K562 (cell line): ENCODE measurements at regions not wholly inside any gene's neighbourhood (a gene's known extent, or its start where the extent isn't known, plus 50 kb on each side); places are given as distances from the start of the nearest gene placed in this dataset.
"Not testable (repeated sequence)": the region's sequence is repeated elsewhere in the genome, so short reads cannot be mapped to it uniquely, and the experiment has no call there.

Experiments used
- ATAC-seq: fragments of 200-7000 bp; cut with Tn5 transposase; 3 replicates; pipeline ENCODE4 v1.9.1; 2020; ENCODE audit warnings: moderate library complexity
- BruUV-seq: library from RNA; stranded (reverse); fragments of 400-500 nt; replicated peaks from 2 replicates; lab custom pipeline; 2021; lab: Mats Ljungman, UMichigan
- CTCF ChIA-PET: fragments of 300-600 bp; formaldehyde crosslinking; extraction: SDS; loops from one replicate; lab custom pipeline; 2021; ENCODE audit warnings: low intra/inter-chr PET ratio; lab: Yijun Ruan, JAX
- POLR2A ChIA-PET: fragments of 300-600, 350-650 bp; sonication (Branson Sonifier 250); formaldehyde crosslinking; extraction: SDS; loops from one replicate; lab custom pipeline; 2021; ENCODE audit warnings: antibody characterized with exemption, inconsistent platforms; lab: Yijun Ruan, JAX
- DNase-seq, 4 experiments: peaks; one replicate each; pipeline versions ENCODE4 v3.0.0 to v3.0.0-alpha.2; 2011 to 2018; ENCODE audit warnings: low spot score in 3 of 4, mixed read lengths in 3 of 4; ENCODE audit errors: extremely low read depth in 1 of 4
- FAIRE-seq: peaks from 2 replicates; lab custom pipeline; 2011; peaks lifted over from hg19 to GRCh38; lab: Jason Lieb, UNC
- H2AFZ ChIP-seq: 2 replicates; pipeline ENCODE4 v1.6.0; 2011; ENCODE audit warnings: low read depth, low read length, control low read depth, inconsistent platforms
- H3K27ac ChIP-seq: fragments of 200-600 bp; 3 replicates; pipeline ENCODE4 v1.8.0; 2011; ENCODE audit warnings: low read depth, mild to moderate bottlenecking, control low read depth, inconsistent platforms, low read length, moderate library complexity, mixed read lengths; ENCODE audit errors: extremely low read depth
- H3K27me3 ChIP-seq, 2 experiments: fragments of 300-600 bp in 1 of 2; 2 replicates in 1 of 2; 3 replicates in 1 of 2; pipeline versions ENCODE4 v1.6.0 to v1.8.0; 2011; ENCODE audit warnings: inconsistent platforms in 2 of 2, low read length in 2 of 2, mild to moderate bottlenecking in 1 of 2, mixed read lengths in 1 of 2, moderate library complexity in 1 of 2; ENCODE audit not compliant: control insufficient read depth in 2 of 2, insufficient read depth in 2 of 2
- H3K36me3 ChIP-seq: fragments of 300-600 bp; 3 replicates; pipeline ENCODE4 v1.8.0; 2011; ENCODE audit warnings: mild to moderate bottlenecking, low read length, inconsistent platforms; ENCODE audit not compliant: control insufficient read depth, insufficient read depth
- H3K4me1 ChIP-seq, 2 experiments: fragments of 200-600 bp in 1 of 2; replicated peaks in 1 of 2; 2 replicates in 1 of 2; 3 replicates in 1 of 2; pipeline versions ENCODE4 v1.5.1 to v1.8.0; 2011; ENCODE audit warnings: inconsistent platforms in 2 of 2, low read length in 2 of 2, mild to moderate bottlenecking in 1 of 2, mixed read lengths in 1 of 2, moderate library complexity in 1 of 2; ENCODE audit not compliant: control insufficient read depth in 2 of 2, insufficient read depth in 2 of 2
- H3K4me2 ChIP-seq: 2 replicates; pipeline ENCODE4 v1.6.1; 2011; ENCODE audit warnings: low read length, control low read depth, inconsistent platforms, mixed read lengths; ENCODE audit not compliant: insufficient read depth
- H3K4me3 ChIP-seq: fragments of 200-600 bp; sonication (generic), shearing (Covaris generic); 2 replicates; pipeline ENCODE4 v1.5.1; 2016; ENCODE audit warnings: control low read depth, inconsistent platforms
- H3K79me2 ChIP-seq: fragments of 200-600 bp; 3 replicates; pipeline ENCODE4 v1.8.0; 2011; ENCODE audit warnings: low read length, inconsistent platforms; ENCODE audit not compliant: control insufficient read depth, insufficient read depth
- H3K9ac ChIP-seq, 2 experiments: 2 replicates each; pipeline versions ENCODE4 v1.6.0 to v1.6.1; 2011; ENCODE audit warnings: low read depth in 2 of 2, low read length in 2 of 2, control low read depth in 1 of 2, inconsistent platforms in 1 of 2, mild to moderate bottlenecking in 1 of 2, mixed read lengths in 1 of 2; ENCODE audit not compliant: insufficient read depth in 1 of 2
- H3K9me1 ChIP-seq: one replicate; pipeline ENCODE4 v1.6.0; 2011; ENCODE audit warnings: inconsistent platforms, mild to moderate bottlenecking, low read length, moderate library complexity; ENCODE audit not compliant: control insufficient read depth, insufficient read depth
- H3K9me3 ChIP-seq: replicated peaks from 2 replicates; pipeline ENCODE4 v1.5.1; 2011; ENCODE audit warnings: low read depth, low read length, inconsistent platforms; ENCODE audit not compliant: control insufficient read depth, insufficient read depth
- H4K20me1 ChIP-seq: replicated peaks from 2 replicates; pipeline ENCODE4 v1.6.1; 2011; ENCODE audit warnings: low read length, inconsistent platforms, mixed read lengths; ENCODE audit not compliant: control insufficient read depth, insufficient read depth
- SPI1 ChIP-seq: IDR thresholded peaks from 2 replicates; pipeline ENCODE4 v1.6.1; 2011; ENCODE audit warnings: low read depth, low read length, control low read depth, borderline replicate concordance
- ZNF77 ChIP-seq: fragments of 250-450 bp; sonication (Bioruptor Pico); IDR thresholded peaks from 2 replicates; pipeline ENCODE4 v1.5.0; 2020
- WGBS: fragments of 100-300 bp; shearing (Covaris generic); methylation state at CpG from one replicate; pipeline ENCODE4 v1.1.6; 2016; ENCODE audit warnings: low coverage, mixed read lengths; ENCODE audit not compliant: insufficient coverage; ENCODE audit errors: missing lambda C conversion rate; 5-methylcytosine and 5-hydroxymethylcytosine counted together
- in situ Hi-C: fragments of 300-500 bp; cut with MboI; formaldehyde crosslinking; loops from 4 replicates; pipeline ENCODE4 v1.15.0; 2018; ENCODE audit warnings: inconsistent platforms, mixed read lengths
- intact Hi-C: fragments of 100-400 bp; cut with micrococcal nuclease; formaldehyde crosslinking; loops from 2 replicates; pipeline ENCODE4 v1.14.2; 2022
- TF ChIP-seq, protein P1 (sequence below): fragments of 250-450 bp; sonication (Bioruptor Pico); IDR thresholded peaks from 2 replicates; pipeline ENCODE4 v1.4.0; 2020
- TF ChIP-seq, protein P2 (sequence below): sonication (generic); formaldehyde crosslinking; IDR thresholded peaks from 2 replicates; pipeline ENCODE4 v1.8.0; 2023; ENCODE audit warnings: missing genetic modification reagents, mild to moderate bottlenecking, borderline replicate concordance

DNA sequence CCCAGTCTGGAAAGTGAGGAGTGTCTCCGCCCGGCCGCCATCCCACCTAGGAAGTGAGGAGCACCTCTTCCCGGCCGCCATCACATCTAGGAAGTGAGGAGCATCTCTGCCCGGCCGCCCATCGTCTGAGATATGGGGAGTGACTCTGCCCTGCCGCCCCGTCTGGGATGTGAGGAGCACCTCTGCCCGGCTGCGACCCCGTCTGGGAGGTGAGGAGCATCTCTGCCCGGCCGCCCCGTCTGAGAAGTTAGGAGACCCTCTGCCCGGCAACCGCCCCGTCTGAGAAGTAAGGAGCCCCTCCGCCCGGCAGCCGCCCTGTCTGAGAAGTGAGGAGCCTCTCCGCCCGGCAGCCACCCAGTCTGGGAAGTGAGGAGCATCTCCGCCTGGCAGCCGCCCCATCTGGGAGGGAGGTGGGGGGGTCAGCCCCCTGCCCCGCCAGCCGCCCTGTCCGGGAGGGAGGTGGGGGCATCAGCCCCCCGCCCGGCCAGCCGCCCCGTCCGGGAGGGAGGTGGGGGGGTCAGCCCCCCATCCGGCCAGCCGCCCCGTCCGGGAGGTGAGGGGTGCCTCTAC lies 671.8 kb upstream of the IMPG1 start:
- H3K9me1 ChIP-seq, H2AFZ ChIP-seq, H3K36me3 ChIP-seq, DNase-seq, H3K9ac ChIP-seq, H4K20me1 ChIP-seq, H3K4me1 ChIP-seq, POLR2A ChIA-PET, H3K9me3 ChIP-seq, H3K27me3 ChIP-seq, FAIRE-seq, BruUV-seq, in situ Hi-C loops, H3K79me2 ChIP-seq, CTCF ChIA-PET, H3K4me3 ChIP-seq, H3K4me2 ChIP-seq, ATAC-seq, intact Hi-C loops, H3K27ac ChIP-seq: not testable (repeated sequence)
- 0% methylated on average over 5 of the region's 38 CpGs for WGBS

DNA sequence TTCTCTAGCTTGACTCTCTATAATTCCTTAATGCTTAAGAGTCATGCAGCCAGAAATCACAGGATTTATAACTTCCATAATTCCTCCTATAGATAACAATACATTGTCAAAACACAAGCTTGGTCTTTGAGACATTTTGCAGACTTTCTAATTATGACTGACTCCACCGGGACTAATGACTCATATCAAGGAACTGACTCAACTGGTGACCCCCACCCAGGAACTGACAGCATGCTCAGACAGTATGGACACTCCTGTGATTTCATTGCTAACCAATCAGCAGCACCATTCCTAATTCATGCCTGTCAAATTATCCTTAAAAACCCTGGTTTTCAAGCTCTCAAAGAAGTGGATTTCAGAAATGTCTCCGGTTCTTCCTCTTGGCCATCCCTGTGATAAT lies 670.5 kb upstream of the IMPG1 start:
- 0% methylated on average over 2 of the region's 2 CpGs for WGBS
- TF ChIP-seq SPI1 (no peak), ZNF77 (CRISPR knock-in tag) (no peak)
- TF ChIP-seq, protein P1, sequence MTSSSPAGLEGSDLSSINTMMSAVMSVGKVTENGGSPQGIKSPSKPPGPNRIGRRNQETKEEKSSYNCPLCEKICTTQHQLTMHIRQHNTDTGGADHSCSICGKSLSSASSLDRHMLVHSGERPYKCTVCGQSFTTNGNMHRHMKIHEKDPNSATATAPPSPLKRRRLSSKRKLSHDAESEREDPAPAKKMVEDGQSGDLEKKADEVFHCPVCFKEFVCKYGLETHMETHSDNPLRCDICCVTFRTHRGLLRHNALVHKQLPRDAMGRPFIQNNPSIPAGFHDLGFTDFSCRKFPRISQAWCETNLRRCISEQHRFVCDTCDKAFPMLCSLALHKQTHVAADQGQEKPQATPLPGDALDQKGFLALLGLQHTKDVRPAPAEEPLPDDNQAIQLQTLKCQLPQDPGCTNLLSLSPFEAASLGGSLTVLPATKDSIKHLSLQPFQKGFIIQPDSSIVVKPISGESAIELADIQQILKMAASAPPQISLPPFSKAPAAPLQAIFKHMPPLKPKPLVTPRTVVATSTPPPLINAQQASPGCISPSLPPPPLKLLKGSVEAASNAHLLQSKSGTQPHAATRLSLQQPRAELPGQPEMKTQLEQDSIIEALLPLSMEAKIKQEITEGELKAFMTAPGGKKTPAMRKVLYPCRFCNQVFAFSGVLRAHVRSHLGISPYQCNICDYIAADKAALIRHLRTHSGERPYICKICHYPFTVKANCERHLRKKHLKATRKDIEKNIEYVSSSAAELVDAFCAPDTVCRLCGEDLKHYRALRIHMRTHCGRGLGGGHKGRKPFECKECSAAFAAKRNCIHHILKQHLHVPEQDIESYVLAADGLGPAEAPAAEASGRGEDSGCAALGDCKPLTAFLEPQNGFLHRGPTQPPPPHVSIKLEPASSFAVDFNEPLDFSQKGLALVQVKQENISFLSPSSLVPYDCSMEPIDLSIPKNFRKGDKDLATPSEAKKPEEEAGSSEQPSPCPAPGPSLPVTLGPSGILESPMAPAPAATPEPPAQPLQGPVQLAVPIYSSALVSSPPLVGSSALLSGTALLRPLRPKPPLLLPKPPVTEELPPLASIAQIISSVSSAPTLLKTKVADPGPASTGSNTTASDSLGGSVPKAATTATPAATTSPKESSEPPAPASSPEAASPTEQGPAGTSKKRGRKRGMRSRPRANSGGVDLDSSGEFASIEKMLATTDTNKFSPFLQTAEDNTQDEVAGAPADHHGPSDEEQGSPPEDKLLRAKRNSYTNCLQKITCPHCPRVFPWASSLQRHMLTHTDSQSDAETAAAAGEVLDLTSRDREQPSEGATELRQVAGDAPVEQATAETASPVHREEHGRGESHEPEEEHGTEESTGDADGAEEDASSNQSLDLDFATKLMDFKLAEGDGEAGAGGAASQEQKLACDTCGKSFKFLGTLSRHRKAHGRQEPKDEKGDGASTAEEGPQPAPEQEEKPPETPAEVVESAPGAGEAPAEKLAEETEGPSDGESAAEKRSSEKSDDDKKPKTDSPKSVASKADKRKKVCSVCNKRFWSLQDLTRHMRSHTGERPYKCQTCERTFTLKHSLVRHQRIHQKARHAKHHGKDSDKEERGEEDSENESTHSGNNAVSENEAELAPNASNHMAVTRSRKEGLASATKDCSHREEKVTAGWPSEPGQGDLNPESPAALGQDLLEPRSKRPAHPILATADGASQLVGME (CRISPR knock-in tag): no peak
- TF ChIP-seq, protein P2, sequence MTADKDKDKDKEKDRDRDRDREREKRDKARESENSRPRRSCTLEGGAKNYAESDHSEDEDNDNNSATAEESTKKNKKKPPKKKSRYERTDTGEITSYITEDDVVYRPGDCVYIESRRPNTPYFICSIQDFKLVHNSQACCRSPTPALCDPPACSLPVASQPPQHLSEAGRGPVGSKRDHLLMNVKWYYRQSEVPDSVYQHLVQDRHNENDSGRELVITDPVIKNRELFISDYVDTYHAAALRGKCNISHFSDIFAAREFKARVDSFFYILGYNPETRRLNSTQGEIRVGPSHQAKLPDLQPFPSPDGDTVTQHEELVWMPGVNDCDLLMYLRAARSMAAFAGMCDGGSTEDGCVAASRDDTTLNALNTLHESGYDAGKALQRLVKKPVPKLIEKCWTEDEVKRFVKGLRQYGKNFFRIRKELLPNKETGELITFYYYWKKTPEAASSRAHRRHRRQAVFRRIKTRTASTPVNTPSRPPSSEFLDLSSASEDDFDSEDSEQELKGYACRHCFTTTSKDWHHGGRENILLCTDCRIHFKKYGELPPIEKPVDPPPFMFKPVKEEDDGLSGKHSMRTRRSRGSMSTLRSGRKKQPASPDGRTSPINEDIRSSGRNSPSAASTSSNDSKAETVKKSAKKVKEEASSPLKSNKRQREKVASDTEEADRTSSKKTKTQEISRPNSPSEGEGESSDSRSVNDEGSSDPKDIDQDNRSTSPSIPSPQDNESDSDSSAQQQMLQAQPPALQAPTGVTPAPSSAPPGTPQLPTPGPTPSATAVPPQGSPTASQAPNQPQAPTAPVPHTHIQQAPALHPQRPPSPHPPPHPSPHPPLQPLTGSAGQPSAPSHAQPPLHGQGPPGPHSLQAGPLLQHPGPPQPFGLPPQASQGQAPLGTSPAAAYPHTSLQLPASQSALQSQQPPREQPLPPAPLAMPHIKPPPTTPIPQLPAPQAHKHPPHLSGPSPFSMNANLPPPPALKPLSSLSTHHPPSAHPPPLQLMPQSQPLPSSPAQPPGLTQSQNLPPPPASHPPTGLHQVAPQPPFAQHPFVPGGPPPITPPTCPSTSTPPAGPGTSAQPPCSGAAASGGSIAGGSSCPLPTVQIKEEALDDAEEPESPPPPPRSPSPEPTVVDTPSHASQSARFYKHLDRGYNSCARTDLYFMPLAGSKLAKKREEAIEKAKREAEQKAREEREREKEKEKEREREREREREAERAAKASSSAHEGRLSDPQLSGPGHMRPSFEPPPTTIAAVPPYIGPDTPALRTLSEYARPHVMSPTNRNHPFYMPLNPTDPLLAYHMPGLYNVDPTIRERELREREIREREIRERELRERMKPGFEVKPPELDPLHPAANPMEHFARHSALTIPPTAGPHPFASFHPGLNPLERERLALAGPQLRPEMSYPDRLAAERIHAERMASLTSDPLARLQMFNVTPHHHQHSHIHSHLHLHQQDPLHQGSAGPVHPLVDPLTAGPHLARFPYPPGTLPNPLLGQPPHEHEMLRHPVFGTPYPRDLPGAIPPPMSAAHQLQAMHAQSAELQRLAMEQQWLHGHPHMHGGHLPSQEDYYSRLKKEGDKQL (CRISPR knock-in tag): no peak

More for the DNA sequence above, 670.5 kb upstream of the IMPG1 start:
- Histone ChIP-seq H3K4me3 (no peak overlapping the region), H3K79me2 (no peaks in the 10 kb centered on the region), H2AFZ (no peak overlapping the region), H3K9ac (no peak overlapping the region), H4K20me1 (no peaks in the 10 kb centered on the region), H3K27ac (no peak overlapping the region), H3K27me3 (no peaks in the 10 kb centered on the region), H3K9me3 (no peaks in the 10 kb centered on the region), H3K9me1 (no peaks in the 10 kb centered on the region), H3K4me2 (no peak overlapping the region), H3K36me3 (no peaks in the 10 kb centered on the region), H3K4me1 (no peaks in the 10 kb centered on the region)
- no peak for FAIRE-seq
- no TSS peak for BruUV-seq
- ChIA-PET CTCF (no interaction called here), POLR2A (interaction anchor here (0.5 kb wide), 1 partner anchor 441 kb away, joined by 3 read pairs; no protein-coding TSS in a partner anchor)
- no peak for DNase-seq
- intact Hi-C loops: no loop called here
- ATAC-seq: no peak
- in situ Hi-C loops: no loop called here
